ENCODE measurements at regions not wholly inside any gene's neighbourhood (a gene's known extent, or its start where the extent isn't known, plus 50 kb on each side); places are given as distances from the start of the nearest gene placed in this dataset.

DNA sequence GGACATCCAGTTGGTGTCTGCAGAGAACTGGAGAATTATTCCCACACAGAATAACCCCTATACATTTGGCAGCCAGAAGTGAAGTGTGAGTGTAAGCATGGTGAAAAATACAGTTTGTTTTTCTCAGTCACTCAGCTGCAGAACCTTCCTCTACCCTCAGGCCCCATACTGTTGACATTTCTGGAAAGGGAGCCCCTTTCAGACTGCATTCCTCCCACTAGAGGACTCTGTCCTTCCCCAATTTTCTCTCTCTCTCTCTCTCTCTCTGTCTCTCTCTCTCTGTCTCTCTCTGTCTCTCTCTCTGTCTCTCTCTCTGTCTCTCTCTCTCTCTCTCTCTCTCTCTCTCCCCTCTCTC, 86.8 kb upstream of the STEAP1B start:
- DNase-seq (ENCODE audit: low read depth in 2 of 2), result no peak

DNA sequence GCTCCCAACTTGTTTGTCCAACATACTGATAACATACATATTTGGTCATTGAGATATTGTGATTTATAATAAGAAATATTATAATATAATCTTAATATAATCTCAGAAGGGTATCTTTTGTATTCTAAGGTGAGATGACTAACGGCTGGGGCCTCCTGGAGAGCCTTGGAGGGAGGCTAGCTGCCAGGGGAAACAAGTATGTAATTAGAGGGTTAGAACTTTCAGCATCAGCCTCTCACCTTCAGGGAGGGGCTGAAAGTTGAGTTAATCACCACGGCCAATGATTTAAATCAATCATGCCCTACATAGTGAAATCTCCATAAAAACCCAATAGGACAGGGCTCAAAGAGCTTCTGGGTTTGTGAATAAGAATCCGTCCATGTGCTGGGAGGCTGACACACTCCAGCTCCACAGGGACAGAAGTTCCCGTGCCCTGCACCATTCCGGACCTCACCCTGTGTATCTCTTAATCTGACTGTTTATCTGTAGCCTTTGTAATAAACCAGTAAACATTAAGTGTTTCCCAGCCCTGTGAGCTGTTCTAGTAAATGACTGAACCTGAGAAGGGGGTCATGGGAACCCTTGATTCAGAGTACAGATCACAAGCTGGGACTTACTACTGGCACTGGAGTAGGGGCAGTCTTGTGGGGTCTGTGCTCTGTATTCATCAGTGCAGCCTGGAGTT, 86.3 kb upstream of the STEAP1B start:
- DNase-seq (ENCODE audit: low read depth in 2 of 2), result no peak

- no peak for DNase-seq (ENCODE audit: low read depth in 2 of 2)
Observed at GRCh38 chr7:22584179-22584578, 84.2 kb upstream of the STEAP1B start.

DNA sequence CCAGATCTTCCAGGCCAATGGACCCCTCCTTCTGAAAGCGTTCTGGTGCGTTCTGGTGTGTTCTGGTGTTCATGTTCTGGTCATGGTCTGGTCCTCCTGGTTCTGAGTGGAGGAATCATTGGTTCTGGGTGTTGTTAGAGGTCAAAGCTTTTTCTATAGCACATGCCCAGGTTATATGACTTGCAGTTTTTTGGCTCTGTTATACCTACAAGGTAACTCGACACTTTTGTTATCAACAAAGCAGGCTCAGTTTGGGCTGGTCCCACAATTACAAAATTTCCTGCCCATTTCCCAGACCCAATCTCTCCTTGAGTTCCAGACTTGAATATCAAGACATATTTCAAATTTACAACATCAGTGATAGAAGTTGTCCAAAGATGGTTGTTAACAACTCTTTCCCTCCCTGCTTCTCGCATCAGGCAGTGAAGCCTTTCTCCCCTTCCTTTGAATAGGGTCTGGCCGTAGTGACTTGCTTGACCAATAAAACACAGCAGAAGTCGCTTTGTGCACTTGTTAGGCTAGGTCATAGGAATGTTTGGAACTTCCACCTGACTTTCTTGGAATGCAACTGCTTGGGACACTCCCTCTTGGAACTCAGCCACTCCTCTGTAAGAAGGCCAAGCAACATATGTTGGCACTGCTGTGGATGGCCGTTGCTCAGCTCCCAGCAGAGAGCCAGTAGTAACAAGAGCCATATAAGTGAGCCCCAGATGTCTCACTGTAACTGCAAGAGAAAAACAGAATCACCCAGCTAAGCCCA, 83.1 kb upstream of the STEAP1B start:
- no peak for DNase-seq (ENCODE audit: low read depth in 2 of 2)

DNA sequence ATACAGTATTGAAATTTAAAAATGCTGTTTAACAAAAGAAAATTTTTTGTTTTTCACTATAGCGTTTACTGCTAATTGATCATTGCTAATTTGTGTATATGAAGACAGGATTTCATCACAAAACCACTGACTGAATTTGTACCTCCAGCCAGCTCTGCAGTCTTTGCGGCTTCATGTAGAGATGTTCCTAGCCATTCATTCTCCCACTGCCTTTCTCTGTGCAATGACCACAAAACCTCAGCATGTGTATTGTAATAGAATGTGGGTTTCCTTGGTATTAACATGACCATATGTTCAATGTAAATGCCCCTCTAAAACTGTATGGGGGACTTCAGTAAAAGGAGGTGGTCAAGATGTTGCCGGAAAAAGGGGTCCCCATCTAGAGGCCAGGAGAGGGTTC, 81.1 kb upstream of the STEAP1B start:
- no peak for DNase-seq (ENCODE audit: low read depth in 2 of 2)

DNA sequence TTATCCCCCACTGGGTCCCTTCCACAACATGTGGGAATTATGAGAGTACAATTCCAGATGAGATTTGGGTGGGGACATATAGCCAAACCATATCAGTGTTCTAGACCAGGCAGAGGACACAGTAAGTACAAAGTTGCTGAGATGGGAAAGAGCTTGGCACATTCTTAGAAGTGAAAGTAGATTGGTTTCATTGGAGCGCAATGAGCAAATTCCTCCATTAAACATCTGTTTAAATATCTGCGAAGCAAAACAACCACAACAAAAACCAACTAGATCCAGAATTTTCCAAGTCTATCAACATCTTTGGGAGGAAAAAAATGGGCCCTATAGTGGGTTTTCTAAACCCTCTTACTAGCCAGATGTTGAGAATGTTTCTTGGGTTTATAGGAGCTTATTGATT, 80.0 kb upstream of the STEAP1B start:
- DNase-seq (ENCODE audit: low read depth in 2 of 2), result no peak

DNA sequence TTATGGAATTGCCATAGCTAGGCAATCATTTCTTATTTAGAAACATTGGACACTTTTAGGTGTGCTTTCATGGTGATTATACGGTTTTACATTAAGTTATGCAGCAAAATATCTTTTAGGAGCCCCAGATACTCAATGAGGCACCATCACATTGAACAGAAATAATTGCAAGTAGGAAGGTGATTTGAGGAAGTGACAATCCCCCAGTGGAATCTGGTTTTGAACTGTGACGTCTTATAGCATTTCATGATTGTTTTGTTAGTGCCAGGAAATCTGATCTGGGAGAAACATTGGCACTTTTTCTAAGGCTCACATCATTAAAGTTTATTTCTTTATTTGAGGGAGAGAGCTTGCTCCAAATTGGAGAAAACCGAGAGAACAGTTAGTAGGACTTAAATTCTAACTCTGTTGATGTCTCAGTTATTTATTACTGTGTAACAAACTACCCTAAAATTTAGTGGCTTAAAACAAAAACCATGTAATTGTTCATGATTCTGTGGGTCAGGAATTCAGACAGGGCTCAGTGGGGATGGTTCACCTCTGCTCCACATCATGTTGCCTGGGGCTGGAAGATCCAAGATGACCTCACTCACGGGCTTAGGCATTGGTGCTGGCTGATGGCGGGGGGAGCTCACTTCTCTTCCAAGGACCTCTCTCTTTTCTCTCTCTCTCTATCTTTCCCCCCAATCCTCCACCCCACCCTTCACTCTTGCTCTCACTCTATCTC, 78.2 kb upstream of the STEAP1B start:
- no peak for DNase-seq (ENCODE audit: low read depth in 2 of 2)

- DNase-seq (ENCODE audit: low read depth in 2 of 2), result no peak
Observed at GRCh38 chr7:22577470-22578001, 77.5 kb upstream of the STEAP1B start.

GRCh38 chr7:22576612-22577469, 76.9 kb upstream of the STEAP1B start:
- no peak for DNase-seq (ENCODE audit: low read depth in 2 of 2)

DNA sequence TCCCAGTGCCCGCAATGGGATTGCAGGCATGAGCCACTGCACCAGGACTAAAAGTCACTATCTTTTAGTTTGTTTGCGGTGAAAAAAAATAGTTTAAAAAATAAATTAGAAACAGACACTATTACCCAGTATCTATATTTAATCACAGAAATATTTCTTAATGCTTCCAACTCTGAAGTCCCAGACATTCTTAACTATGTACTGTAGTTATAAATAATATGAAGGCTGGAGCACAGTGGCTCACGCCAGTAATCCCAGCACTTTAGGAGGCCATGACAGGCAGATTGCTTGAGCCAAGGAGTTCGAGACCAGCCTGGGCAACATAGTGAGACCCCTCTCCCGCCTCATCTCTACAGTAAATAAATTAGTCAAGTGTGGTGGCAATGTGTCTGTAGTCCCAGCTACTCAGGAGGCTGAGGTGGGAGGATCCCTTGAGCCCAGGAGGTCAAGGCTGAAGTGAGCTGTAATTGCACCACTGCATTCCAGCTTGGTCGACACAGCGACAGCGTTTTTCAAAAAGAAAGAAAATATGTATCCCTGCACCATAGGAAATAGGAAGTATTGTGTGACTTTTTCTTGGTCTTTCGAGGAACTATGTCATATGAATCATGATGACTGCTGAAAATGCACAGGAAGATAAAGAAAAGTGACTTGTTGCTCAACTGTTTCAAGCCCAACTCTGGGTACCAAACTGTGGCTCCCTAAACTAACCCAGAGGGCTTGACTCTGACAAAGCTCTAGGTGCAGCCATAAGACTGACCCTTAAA, 74.9 kb upstream of the STEAP1B start:
- DNase-seq (ENCODE audit: low read depth in 2 of 2), result no peak

DNA sequence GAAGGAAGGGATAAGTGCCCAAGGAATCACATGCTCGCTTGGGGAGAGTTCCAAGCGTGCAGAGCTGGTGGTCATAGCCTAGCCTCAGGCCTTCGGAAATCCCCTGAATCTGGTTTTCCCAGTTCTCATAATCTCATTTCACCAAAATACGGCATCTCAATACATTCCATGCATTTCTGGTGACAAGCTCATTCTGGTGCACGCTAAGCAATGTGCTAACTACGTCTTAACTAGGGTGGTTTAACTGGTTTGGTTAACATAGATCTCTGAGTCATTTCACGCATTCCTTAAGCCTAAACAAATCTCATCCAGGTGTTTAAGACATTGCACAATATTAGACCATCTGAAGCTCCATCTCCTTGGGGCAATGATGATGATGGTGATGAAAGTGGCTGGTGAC, 72.9 kb upstream of the STEAP1B start:
- DNase-seq (ENCODE audit: low read depth in 2 of 2), result no peak

- no peak for DNase-seq (ENCODE audit: low read depth in 2 of 2)
Observed at GRCh38 chr7:22572292-22572691, 72.3 kb upstream of the STEAP1B start.

- no peak for DNase-seq (ENCODE audit: low read depth in 2 of 2)
Observed at GRCh38 chr7:22571766-22572165, 71.8 kb upstream of the STEAP1B start.

GRCh38 chr7:22569586-22570321, 69.8 kb upstream of the STEAP1B start:
- no peak for DNase-seq (ENCODE audit: low read depth in 2 of 2)

DNA sequence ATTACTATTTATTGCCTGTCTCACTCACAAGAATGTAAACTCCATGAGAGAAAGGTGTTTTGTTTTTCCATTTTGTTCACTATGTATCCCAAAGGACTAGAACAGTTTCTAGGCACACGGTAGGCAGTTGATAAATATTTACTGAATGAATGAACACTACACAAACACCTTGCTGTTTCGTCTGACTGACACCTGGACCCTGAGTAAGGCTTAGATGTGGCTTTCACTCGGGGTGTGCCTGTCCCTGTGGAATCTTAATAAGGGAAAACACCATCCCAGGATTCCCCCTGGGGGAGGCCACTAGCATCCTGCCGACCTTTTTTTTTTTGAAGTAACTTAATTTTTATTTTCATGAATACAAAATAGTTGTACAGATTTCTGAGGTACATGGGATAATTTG, 66.6 kb upstream of the STEAP1B start:
- DNase-seq (ENCODE audit: low read depth in 2 of 2), result no peak

DNA sequence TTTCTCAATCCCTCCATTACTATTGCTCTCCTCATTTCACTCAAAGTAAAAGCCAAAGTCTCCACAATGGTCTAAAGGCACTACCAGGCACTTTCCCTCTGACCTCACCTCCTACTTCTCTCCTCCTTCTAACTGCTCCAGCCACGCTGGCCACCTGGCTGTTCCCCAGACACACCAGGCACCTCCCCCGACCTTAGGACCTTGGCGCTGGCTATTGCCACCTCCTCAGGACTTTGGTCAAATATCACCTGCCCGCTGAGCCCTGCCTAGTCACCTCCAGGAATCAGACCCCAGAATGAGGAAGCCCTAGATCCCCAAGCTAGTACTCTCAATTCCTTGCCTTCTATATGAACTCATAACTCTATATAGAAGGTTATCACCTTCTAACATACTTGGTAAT, 66.2 kb upstream of the STEAP1B start:
- no peak for DNase-seq (ENCODE audit: low read depth in 2 of 2)

DNA sequence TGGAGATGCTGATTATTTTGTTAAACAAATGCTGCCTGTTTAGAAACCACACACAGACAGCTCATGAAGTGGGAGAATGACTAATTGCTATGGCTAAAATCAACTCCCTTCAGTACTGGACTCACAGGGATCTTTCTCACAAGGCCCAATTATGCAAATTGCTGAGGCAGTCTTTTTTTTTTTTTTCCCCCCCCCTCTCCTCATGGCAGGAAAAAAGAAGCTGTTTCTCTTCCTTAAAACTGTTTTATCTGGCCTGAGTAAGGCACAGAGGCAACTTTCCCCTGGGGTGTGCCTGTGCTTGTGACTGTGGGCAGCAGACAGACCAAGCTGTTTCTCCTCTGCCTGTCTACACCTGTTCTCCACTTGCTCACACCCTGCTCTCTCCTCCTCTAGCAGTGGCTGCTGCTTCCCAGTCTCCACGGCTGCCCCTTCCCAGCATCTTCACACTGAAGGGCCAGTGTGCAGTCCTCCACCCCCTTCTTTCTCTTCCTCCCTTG, 65.4 kb upstream of the STEAP1B start:
- DNase-seq (ENCODE audit: low read depth in 2 of 2), result no peak

DNA sequence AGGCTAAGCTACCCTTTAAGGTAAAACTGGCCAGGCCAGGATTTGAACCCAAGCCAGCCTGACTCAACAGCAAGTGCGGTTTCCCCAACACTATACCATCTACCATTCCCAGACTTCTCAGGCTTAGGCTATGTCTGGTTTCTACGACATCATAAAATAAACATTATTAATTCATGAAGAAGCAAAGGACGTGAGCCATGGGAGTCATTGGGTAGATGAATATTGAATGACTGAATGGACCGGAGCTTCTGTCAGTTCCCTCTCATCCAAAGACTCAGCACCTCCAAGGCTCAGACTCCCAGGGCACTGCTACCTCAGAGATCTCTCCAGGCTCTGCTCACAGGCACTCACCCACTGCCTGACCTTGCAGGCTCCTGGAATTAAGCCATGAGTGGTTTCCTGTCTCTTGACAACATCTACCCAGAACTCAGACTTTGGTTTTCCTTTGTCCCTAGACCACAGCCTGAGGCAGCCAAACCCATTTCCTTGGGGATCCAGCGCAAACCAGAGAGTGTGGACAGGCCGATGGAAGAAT, 64.6 kb upstream of the STEAP1B start:
- no peak for DNase-seq (ENCODE audit: low read depth in 2 of 2)

DNA sequence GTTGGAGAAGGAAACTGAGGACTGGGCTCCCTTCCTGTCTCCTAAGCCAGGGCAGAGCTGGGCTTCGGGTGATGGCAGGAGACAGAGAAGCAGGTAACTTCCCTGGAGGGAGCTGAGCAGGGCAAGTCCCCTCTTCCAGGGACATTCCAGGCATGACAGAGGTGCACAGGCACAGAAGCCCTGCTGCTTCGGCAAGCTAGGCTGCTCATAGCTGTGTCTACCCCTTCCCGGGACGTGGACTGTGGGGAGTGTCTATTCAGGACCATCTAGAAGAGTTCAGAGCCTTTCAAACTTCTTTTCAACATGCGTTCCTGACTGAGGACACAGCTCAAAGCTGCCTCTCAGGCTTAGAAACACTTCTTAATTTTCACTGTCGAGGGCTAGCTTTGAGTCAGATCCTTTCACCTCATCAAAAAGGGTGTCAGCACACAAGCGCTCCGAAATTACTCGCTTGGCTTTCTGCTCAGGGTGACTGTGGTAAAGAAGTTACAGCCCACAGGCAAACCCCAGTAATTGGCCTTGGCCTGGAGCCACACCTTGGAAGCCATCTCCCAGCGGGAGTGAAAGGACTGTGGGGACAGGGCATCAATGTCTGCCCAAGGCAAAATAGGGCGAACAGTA, 63.7 kb upstream of the STEAP1B start:
- DNase-seq (ENCODE audit: low read depth in 2 of 2), result no peak
